GM12865 (cell line): ENCODE measurements at regions not wholly inside any gene's neighbourhood (a gene's known extent, or its start where the extent isn't known, plus 50 kb on each side); places are given as distances from the start of the nearest gene placed in this dataset.

Experiments
- DNase-seq: peaks from one replicate; pipeline ENCODE4 v3.0.0; 2010; ENCODE audit warnings: low read depth
- H3K4me3 ChIP-seq: 2 replicates; pipeline ENCODE4 v1.5.1; 2011; ENCODE audit warnings: mild to moderate bottlenecking, low read depth, low read length, control low read depth
- TF ChIP-seq, protein P1 (sequence below): IDR thresholded peaks from 2 replicates; pipeline ENCODE4 v1.5.1; 2011; ENCODE audit warnings: low read length, control low read depth, low read depth, inconsistent platforms; ENCODE audit not compliant: insufficient read depth; ENCODE audit errors: missing control alignments

- no peak for DNase-seq
- TF ChIP-seq, protein P1, sequence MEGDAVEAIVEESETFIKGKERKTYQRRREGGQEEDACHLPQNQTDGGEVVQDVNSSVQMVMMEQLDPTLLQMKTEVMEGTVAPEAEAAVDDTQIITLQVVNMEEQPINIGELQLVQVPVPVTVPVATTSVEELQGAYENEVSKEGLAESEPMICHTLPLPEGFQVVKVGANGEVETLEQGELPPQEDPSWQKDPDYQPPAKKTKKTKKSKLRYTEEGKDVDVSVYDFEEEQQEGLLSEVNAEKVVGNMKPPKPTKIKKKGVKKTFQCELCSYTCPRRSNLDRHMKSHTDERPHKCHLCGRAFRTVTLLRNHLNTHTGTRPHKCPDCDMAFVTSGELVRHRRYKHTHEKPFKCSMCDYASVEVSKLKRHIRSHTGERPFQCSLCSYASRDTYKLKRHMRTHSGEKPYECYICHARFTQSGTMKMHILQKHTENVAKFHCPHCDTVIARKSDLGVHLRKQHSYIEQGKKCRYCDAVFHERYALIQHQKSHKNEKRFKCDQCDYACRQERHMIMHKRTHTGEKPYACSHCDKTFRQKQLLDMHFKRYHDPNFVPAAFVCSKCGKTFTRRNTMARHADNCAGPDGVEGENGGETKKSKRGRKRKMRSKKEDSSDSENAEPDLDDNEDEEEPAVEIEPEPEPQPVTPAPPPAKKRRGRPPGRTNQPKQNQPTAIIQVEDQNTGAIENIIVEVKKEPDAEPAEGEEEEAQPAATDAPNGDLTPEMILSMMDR = no peak
- no peak overlapping the region for H3K4me3 ChIP-seq
These were observed 337.8 kb upstream of the CBLB start for GRCh38 chr3:106206613-106207012.

DNA sequence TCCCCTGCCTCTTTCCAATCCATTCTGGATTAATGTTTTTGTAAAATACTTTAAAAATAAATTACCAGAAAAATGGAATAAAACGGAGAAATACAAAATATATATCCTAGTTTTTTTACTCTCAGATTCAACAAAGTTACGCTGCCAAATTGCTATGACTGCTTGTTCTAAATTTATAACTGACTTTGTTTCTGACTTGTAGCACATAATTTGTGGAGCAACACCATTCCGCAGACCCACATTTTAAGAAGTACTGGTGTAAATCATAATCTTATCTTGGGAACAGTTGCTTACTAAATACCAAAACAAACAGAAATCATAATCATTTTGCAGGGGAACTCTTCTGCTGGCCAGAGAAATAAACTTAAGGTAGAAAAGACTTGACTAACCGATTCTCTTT, 339.4 kb upstream of the CBLB start:
- TF ChIP-seq, protein P1 = no peak
- no peak for DNase-seq
- H3K4me3 ChIP-seq = no peak overlapping the region

DNA sequence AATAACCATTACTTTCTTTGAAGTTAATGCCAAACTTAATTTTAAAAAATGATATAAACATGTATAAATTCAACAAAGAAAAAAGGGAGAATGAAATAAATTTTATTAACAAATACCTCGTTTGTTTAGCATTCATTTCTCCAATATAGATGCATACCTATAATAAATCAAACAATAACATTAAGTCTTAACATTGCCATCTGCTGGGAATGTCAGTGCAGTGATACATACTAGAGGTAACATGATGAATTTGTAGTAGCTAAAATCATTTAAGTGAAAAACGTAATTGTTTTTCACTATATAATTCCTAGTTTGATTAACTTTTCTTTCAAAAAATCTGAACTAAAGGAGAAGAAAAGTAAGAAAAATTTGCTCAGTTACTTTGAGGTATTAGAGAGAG, 340.2 kb upstream of the CBLB start:
- DNase-seq = no peak
- TF ChIP-seq, protein P1 = no peak
- H3K4me3 ChIP-seq = no peak overlapping the region

GRCh38 chr3:106209482-106209881, 340.7 kb upstream of the CBLB start:
- no peak for DNase-seq
- H3K4me3 ChIP-seq = no peak overlapping the region
- TF ChIP-seq, protein P1 = no peak

DNA sequence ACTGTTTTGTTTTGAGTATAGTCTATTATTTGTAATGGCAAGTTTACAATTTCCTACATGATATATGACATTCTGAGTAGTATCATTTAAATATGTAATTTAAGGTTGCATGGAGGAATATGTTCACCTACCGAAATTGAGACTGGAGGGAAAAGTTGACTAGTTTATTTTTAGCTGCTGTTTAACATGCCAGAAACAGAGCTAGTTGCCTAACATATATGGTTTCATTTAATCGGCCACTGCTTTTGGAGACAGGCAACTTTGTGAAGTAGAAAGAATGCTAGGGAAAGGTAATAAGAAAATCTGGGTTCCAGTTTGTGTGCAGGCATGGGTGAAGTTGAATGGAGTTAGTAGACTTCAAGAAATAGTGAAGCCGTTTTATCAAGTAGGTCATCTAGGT, 342.1 kb upstream of the CBLB start:
- TF ChIP-seq, protein P1 = no peak
- no peak for DNase-seq

GRCh38 chr3:106212665-106213222, 343.9 kb upstream of the CBLB start:
- TF ChIP-seq, protein P1 = no peak
- DNase-seq = no peak
- H3K4me3 ChIP-seq = no peak overlapping the region

More for the DNA sequence above, 342.1 kb upstream of the CBLB start:
- no peak overlapping the region for H3K4me3 ChIP-seq

- DNase-seq = no peak
- TF ChIP-seq, protein P1 = no peak
- no peak overlapping the region for H3K4me3 ChIP-seq
These were observed 345.1 kb upstream of the CBLB start for GRCh38 chr3:106213954-106214353.
